ENCODE measurements at regions not wholly inside any gene's neighbourhood (a gene's known extent, or its start where the extent isn't known, plus 50 kb on each side); places are given as distances from the start of the nearest gene placed in this dataset.

GRCh38 chrX:82703551-82703950 is 804.5 kb upstream of the POU3F4 start:
- Histone ChIP-seq H3K4ac (replicated peaks; ENCODE audit: insufficient read length, low read depth, low read length) (no peak overlapping the region), H3K23ac (ENCODE audit: insufficient read length) (no peak overlapping the region), H4K91ac (replicated peaks; ENCODE audit: insufficient read length, low read length) (no peak overlapping the region), H2AFZ (ENCODE audit: low read length) (no peak overlapping the region), H4K20me1 (replicated peaks in 1 of 2; ENCODE audit: control insufficient read depth in 1 of 2, insufficient read depth in 2 of 2, low read length in 2 of 2) (no peaks in the 10 kb centered on the region), H3K27me3 (replicated peaks in 1 of 4; ENCODE audit: control insufficient read depth in 3 of 4, extremely low read depth in 1 of 4, insufficient read depth in 3 of 4, low read length in 3 of 4) (no peaks in the 10 kb centered on the region), H2BK120ac (replicated peaks; ENCODE audit: low read depth, low read length) (no peak overlapping the region), H3K36me3 (ENCODE audit: control insufficient read depth in 2 of 4, insufficient read depth in 4 of 4, low read length in 3 of 4) (no peaks in the 10 kb centered on the region), H2AK5ac (ENCODE audit: low read depth, low read length) (no peak overlapping the region), H4K8ac (ENCODE audit: extremely low read depth, insufficient read depth, low read length) (no peak overlapping the region), H2BK20ac (ENCODE audit: low read length) (no peak overlapping the region), H3K9me3 (ENCODE audit: insufficient read depth in 2 of 2, low read depth in 1 of 2, low read length in 1 of 2) (no peaks in the 10 kb centered on the region), H3K23me2 (ENCODE audit: low read depth, low read length) (no peaks in the 10 kb centered on the region), H2BK5ac (ENCODE audit: low read depth, low read length) (no peak overlapping the region), H3K18ac (ENCODE audit: extremely low read depth, low read length) (no peak overlapping the region), H3K4me2 (ENCODE audit: insufficient read depth in 1 of 2, low read depth in 2 of 2, low read length in 2 of 2) (no peak overlapping the region), H3K4me3 (ENCODE audit: extremely low read depth in 1 of 4, insufficient read depth in 2 of 4, low read depth in 3 of 4, low read length in 4 of 4) (no peak overlapping the region), H3K14ac (ENCODE audit: insufficient read length) (no peak overlapping the region), H2BK15ac (ENCODE audit: low read length) (no peak overlapping the region), H3K9ac (replicated peaks in 1 of 4; ENCODE audit: extremely low read depth in 1 of 4, low read depth in 3 of 4, low read length in 3 of 4) (no peak overlapping the region), H3K27ac (ENCODE audit: low read depth, low read length) (no peak overlapping the region), H3K4me1 (replicated peaks in 1 of 4; ENCODE audit: control insufficient read depth in 3 of 4, insufficient read depth in 4 of 4, low read length in 3 of 4) (peaks cover 0 to 8% (median 0%) of the 10 kb centered on the region in 4 experiments; a peak in 1 of 7 replicates), H4K5ac (ENCODE audit: insufficient read length, low read depth, low read length) (no peak overlapping the region), H3K79me1 (ENCODE audit: low read depth, low read length) (no peaks in the 10 kb centered on the region), H3K79me2 (ENCODE audit: control insufficient read depth in 1 of 2, insufficient read depth in 2 of 2, low read length in 2 of 2) (no peaks in the 10 kb centered on the region), H2BK12ac (ENCODE audit: low read depth, low read length) (no peak overlapping the region), H3K56ac (replicated peaks; ENCODE audit: insufficient read length, low read depth, low read length) (no peak overlapping the region)
- 59% methylated on average over 4 of the region's 5 CpGs; no CpG with 5 or more reads in 1 of the 2 experiments for WGBS, 2 experiments (ENCODE audit: extremely low coverage in 1 of 2, insufficient coverage in 1 of 2, insufficient read length in 1 of 2, insufficient replicate concordance in 2 of 2, low coverage in 1 of 2, low lambda C conversion rate in 2 of 2, missing lambda C conversion rate in 1 of 2)
- ChIA-PET POLR2A (ENCODE audit: partially characterized antibody) (no interaction called here), CTCF (ENCODE audit: partially characterized antibody) (interaction anchor here (0.9 kb wide), 1 partner anchor 26 kb away, joined by 3 read pairs; no protein-coding TSS in a partner anchor)
- DNase-seq (ENCODE audit: low read depth in 1 of 2, low spot score in 2 of 2) (no peak), FAIRE-seq (peak; percentile 57)
- TF ChIP-seq CREB1 (IDR thresholded peaks at IDR 0.05) (no peak), SP2 (IDR thresholded peaks at IDR 0.05; ENCODE audit: low read length) (no peak), SIRT6 (IDR thresholded peaks at IDR 0.05; ENCODE audit: low read length) (no peak), HDAC6 (IDR thresholded peaks at IDR 0.05; ENCODE audit: low read depth, low read length) (no peak), MAFK (IDR thresholded peaks at IDR 0.05; ENCODE audit: low read depth, low read length) (no peak), CTCF (IDR thresholded peaks at IDR 0.05; ENCODE audit: control extremely low read depth in 1 of 3, insufficient read depth in 1 of 3, low read depth in 1 of 3, low read length in 3 of 3) (no peak), SAP30 (IDR thresholded peaks at IDR 0.05; ENCODE audit: insufficient read depth, insufficient replicate concordance, low read length) (no peak), KDM5A (IDR thresholded peaks at IDR 0.05; ENCODE audit: low read length) (no peak), SRF (IDR thresholded peaks at IDR 0.05; ENCODE audit: low read depth, low read length) (no peak), TAF7 (optimal IDR thresholded peaks at IDR 0.05; ENCODE audit: borderline replicate concordance, low read depth, low read length) (no peak), MAX (IDR thresholded peaks at IDR 0.05) (no peak), SP4 (IDR thresholded peaks at IDR 0.05; ENCODE audit: low read length) (no peak), CHD2 (IDR thresholded peaks at IDR 0.05; ENCODE audit: low read length) (no peak), RFX5 (IDR thresholded peaks at IDR 0.05; ENCODE audit: borderline replicate concordance, low read depth, low read length) (no peak)

Measured in H1 (cell line).